B cell (primary cell): ENCODE measurements at regions not wholly inside any gene's neighbourhood (a gene's known extent, or its start where the extent isn't known, plus 50 kb on each side); places are given as distances from the start of the nearest gene placed in this dataset.

Source experiments
- ATAC-seq: fragments of 200-7000 bp; cut with Tn5 transposase; one replicate; pipeline ENCODE4 v1.10.0; 2021; ENCODE audit warnings: low read depth, mild to moderate bottlenecking, moderate number of reproducible peaks, moderate library complexity
- CTCF ChIA-PET: fragments of 350-600 bp; sonication (Branson Sonifier 250); formaldehyde crosslinking; loops from one replicate; lab custom pipeline; 2021; ENCODE audit warnings: antibody characterized with exemption, inconsistent platforms; lab: Charles Lee
- POLR2A ChIA-PET: fragments of 350-600 bp; sonication (Branson Sonifier 250); formaldehyde crosslinking; loops from one replicate; lab custom pipeline; 2021; ENCODE audit warnings: antibody characterized with exemption; lab: Charles Lee
- DNase-seq: peaks from one replicate; pipeline ENCODE4 v3.0.0; 2013
- H2AFZ ChIP-seq: 2 replicates; pipeline ENCODE4 v1.6.1; 2012; ENCODE audit warnings: mild to moderate bottlenecking, low read depth, low read length; ENCODE audit not compliant: insufficient read depth, poor library complexity, severe bottlenecking
- H3K27ac ChIP-seq, 2 donors: 1 replicate in 1 of 2; 2 replicates in 1 of 2; pipeline ENCODE4 v1.5.1; 2012 to 2013; ENCODE audit warnings: low read length in 2 of 2, mild to moderate bottlenecking in 2 of 2, moderate library complexity in 1 of 2
- H3K27me3 ChIP-seq, 4 experiments: fragments of 200-600 bp in 1 of 4; sonication (generic) in 1 of 4; replicated peaks in 1 of 4; 1 replicate in 2 of 4; 2 replicates in 2 of 4; pipeline versions ENCODE4 v1.6.1 to v1.7.0; 2013 to 2016; ENCODE audit warnings: low read length in 3 of 4, mild to moderate bottlenecking in 2 of 4, mixed read lengths in 1 of 4, moderate library complexity in 1 of 4; ENCODE audit not compliant: insufficient read depth in 4 of 4, control insufficient read depth in 3 of 4; ENCODE audit errors: control extremely low read depth in 1 of 4
- H3K36me3 ChIP-seq, 2 experiments: replicated peaks in 1 of 2; 1 replicate in 1 of 2; 2 replicates in 1 of 2; pipeline versions ENCODE4 v1.6.1 to v1.7.1; 2013; ENCODE audit warnings: low read length in 1 of 2; ENCODE audit not compliant: insufficient read depth in 2 of 2, control insufficient read depth in 1 of 2; ENCODE audit errors: control extremely low read depth in 1 of 2, extremely low read depth in 1 of 2
- H3K4me1 ChIP-seq, 2 donors: fragments of 200-600 bp in 1 of 2; sonication (generic) in 1 of 2; 1 replicate in 1 of 2; 2 replicates in 1 of 2; pipeline versions ENCODE4 v1.5.1 to v1.6.1; 2013 to 2017; ENCODE audit warnings: low read length in 2 of 2; ENCODE audit not compliant: control insufficient read depth in 2 of 2, insufficient read depth in 2 of 2
- H3K4me2 ChIP-seq: replicated peaks from 2 replicates; pipeline ENCODE3; 2012; ENCODE audit warnings: mild to moderate bottlenecking, low read depth, low read length; ENCODE audit not compliant: poor library complexity, severe bottlenecking
- H3K4me3 ChIP-seq, 5 experiments: fragments of 200-600 bp in 1 of 5; sonication (generic) in 1 of 5; 1 replicate in 3 of 5; 2 replicates in 2 of 5; pipeline versions ENCODE4 v1.5.1 to v1.7.0; 2011 to 2016; ENCODE audit warnings: low read length in 4 of 5, mild to moderate bottlenecking in 4 of 5, low read depth in 2 of 5, control low read depth in 1 of 5, moderate library complexity in 1 of 5; ENCODE audit not compliant: insufficient read depth in 1 of 5; ENCODE audit errors: control extremely low read depth in 1 of 5, extremely low read depth in 1 of 5
- H3K79me2 ChIP-seq: fragments of 200-600 bp; sonication (generic); one replicate; pipeline ENCODE4 v1.6.0; 2016; ENCODE audit warnings: low read length; ENCODE audit not compliant: control insufficient read depth, insufficient read depth
- H3K9ac ChIP-seq: fragments of 200-600 bp; sonication (generic); 2 replicates; pipeline ENCODE4 v1.6.1; 2017; ENCODE audit warnings: mild to moderate bottlenecking, low read length, moderate library complexity
- H3K9me3 ChIP-seq, 3 donors: one replicate each; pipeline versions ENCODE4 v1.6.1 to v1.7.1; 2013; ENCODE audit warnings: low read length in 2 of 3; ENCODE audit not compliant: control insufficient read depth in 2 of 3, insufficient read depth in 1 of 3; ENCODE audit errors: control extremely low read depth in 1 of 3
- H4K20me1 ChIP-seq: 2 replicates; pipeline ENCODE4 v1.6.0; 2012; ENCODE audit warnings: mild to moderate bottlenecking, low read length; ENCODE audit not compliant: insufficient read depth, control insufficient read depth, poor library complexity, severe bottlenecking
- H3K27ac Mint-ChIP-seq: one replicate; pipeline ENCODE4 v1.8.0; 2021; ENCODE audit warnings: mixed read lengths
- H3K27me3 Mint-ChIP-seq: one replicate; pipeline ENCODE4 v1.8.0; 2021; ENCODE audit warnings: mixed read lengths
- H3K4me1 Mint-ChIP-seq: one replicate; pipeline ENCODE4 v1.8.0; 2021; ENCODE audit warnings: mixed read lengths
- H3K4me3 Mint-ChIP-seq: one replicate; pipeline ENCODE4 v1.8.0; 2021; ENCODE audit warnings: mixed read lengths
- H3K9me3 Mint-ChIP-seq: one replicate; pipeline ENCODE4 v1.8.0; 2022; ENCODE audit warnings: mixed read lengths; ENCODE audit not compliant: insufficient read depth
- EZH2 ChIP-seq: IDR thresholded peaks from 2 replicates; pipeline ENCODE4 v1.6.1; 2012; ENCODE audit warnings: borderline replicate concordance, low read depth, mild to moderate bottlenecking, moderate library complexity, low read length; ENCODE audit not compliant: insufficient read depth, poor library complexity, severe bottlenecking
- WGBS: methylation state at CpG from one replicate; pipeline ENCODE4 v1.1.5; 2013; ENCODE audit warnings: missing lambda C conversion rate; ENCODE audit not compliant: insufficient coverage; 5-methylcytosine and 5-hydroxymethylcytosine counted together
- intact Hi-C: fragments of 100-400 bp; cut with micrococcal nuclease; formaldehyde crosslinking; loops from one replicate; pipeline ENCODE4 v1.10.0; 2022
- TF ChIP-seq, protein P1 (sequence below): fragments of 200-600 bp; IDR thresholded peaks from one replicate; pipeline ENCODE4 v1.8.0; 2022; ENCODE audit warnings: antibody characterized with exemption, mild to moderate bottlenecking

DNA sequence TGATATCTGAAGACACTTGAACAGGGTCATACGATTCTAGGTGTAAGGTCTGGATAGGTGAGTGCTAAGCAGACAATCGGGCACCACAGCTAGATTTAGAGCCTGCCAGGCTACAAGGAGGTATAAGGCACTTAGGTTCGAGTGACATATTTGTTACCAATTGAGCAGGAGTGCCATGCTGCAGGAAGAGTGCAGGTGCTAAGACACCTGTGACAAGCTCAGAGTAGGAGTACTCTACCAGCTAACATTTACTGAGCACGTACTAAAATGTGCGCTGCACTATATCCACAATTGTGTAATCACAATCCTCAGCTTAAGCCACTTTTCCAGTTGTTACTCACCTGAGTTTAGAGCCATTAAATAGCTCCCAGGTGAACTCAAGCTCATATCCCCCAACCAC is 227.8 kb upstream of the MOCS1 start:
- Histone ChIP-seq H3K4me1 (no peaks in the 10 kb centered on the region), H3K27me3 (no peaks in the 10 kb centered on the region), H3K9ac (no peak overlapping the region), H3K4me2 (no peak overlapping the region), H4K20me1 (no peaks in the 10 kb centered on the region), H3K79me2 (no peaks in the 10 kb centered on the region), H3K4me3 (no peak overlapping the region), H3K9me3 (peaks cover 0 to 2% (median 0%) of the 10 kb centered on the region in 3 donors), H2AFZ (no peak overlapping the region), H3K27ac (no peak overlapping the region), H3K36me3 (no peaks in the 10 kb centered on the region)
- Mint-ChIP-seq H3K4me1 (no peaks in the 10 kb centered on the region), H3K27me3 (peaks cover 11% of the 10 kb centered on the region), H3K9me3 (no peaks in the 10 kb centered on the region), H3K4me3 (no peak overlapping the region), H3K27ac (no peak overlapping the region)
- TF ChIP-seq, protein P1, sequence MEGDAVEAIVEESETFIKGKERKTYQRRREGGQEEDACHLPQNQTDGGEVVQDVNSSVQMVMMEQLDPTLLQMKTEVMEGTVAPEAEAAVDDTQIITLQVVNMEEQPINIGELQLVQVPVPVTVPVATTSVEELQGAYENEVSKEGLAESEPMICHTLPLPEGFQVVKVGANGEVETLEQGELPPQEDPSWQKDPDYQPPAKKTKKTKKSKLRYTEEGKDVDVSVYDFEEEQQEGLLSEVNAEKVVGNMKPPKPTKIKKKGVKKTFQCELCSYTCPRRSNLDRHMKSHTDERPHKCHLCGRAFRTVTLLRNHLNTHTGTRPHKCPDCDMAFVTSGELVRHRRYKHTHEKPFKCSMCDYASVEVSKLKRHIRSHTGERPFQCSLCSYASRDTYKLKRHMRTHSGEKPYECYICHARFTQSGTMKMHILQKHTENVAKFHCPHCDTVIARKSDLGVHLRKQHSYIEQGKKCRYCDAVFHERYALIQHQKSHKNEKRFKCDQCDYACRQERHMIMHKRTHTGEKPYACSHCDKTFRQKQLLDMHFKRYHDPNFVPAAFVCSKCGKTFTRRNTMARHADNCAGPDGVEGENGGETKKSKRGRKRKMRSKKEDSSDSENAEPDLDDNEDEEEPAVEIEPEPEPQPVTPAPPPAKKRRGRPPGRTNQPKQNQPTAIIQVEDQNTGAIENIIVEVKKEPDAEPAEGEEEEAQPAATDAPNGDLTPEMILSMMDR: no peak
- no peak for TF ChIP-seq EZH2
- no peak for ATAC-seq
- CTCF ChIA-PET: interaction anchor here (1.2 kb wide), 1 partner anchor 12 kb away, joined by 5 read pairs; no protein-coding TSS in a partner anchor
- DNase-seq: no peak
- 98% methylated on average over 5 of the region's 5 CpGs for WGBS
- POLR2A ChIA-PET: no interaction called here
- intact Hi-C loops: no loop called here

- Histone ChIP-seq H3K36me3 (no peaks in the 10 kb centered on the region), H3K4me1 (no peaks in the 10 kb centered on the region), H3K9me3 (peaks cover 0 to 2% (median 0%) of the 10 kb centered on the region in 3 donors), H3K27me3 (no peaks in the 10 kb centered on the region), H3K9ac (no peak overlapping the region), H2AFZ (no peak overlapping the region), H3K79me2 (no peaks in the 10 kb centered on the region), H3K4me2 (no peak overlapping the region), H4K20me1 (no peaks in the 10 kb centered on the region), H3K27ac (no peak overlapping the region), H3K4me3 (no peak overlapping the region)
- ChIA-PET POLR2A (no interaction called here), CTCF (no interaction called here)
- WGBS: 63% methylated on average over 1 of the region's 3 CpGs
- TF ChIP-seq EZH2: no peak
- TF ChIP-seq, protein P1: no peak
- intact Hi-C loops: no loop called here
- DNase-seq: no peak
- Mint-ChIP-seq H3K4me3 (no peak overlapping the region), H3K4me1 (no peaks in the 10 kb centered on the region), H3K27me3 (peaks cover 16% of the 10 kb centered on the region), H3K9me3 (no peaks in the 10 kb centered on the region), H3K27ac (no peak overlapping the region)
- ATAC-seq: no peak
Observed at GRCh38 chr6:40160826-40161225, 226.6 kb upstream of the MOCS1 start.
